Right ventricle myocardium inferior (tissue), 1 donor: ENCODE measurements at regions not wholly inside any gene's neighbourhood (a gene's known extent, or its start where the extent isn't known, plus 50 kb on each side); places are given as distances from the start of the nearest gene placed in this dataset.
"Not testable (repeated sequence)": the region's sequence is repeated elsewhere in the genome, so short reads cannot be mapped to it uniquely, and the experiment has no call there.

Experiments used
- ATAC-seq: fragments of 200-7000 bp; cut with Tn5 transposase; one replicate; pipeline ENCODE4 v1.9.1; 2020; ENCODE audit warnings: mild to moderate bottlenecking, moderate library complexity
- DNase-seq: peaks from one replicate; pipeline ENCODE4 v3.0.0; 2021; ENCODE audit errors: missing footprints
- intact Hi-C: fragments of 100-400 bp; cut with DNase I; formaldehyde crosslinking; loops from one replicate; pipeline ENCODE4 v1.11.0; 2022
- donor health status: DM: no; HTN: yes; CAD: no; lungs with severe emphysema.

DNA sequence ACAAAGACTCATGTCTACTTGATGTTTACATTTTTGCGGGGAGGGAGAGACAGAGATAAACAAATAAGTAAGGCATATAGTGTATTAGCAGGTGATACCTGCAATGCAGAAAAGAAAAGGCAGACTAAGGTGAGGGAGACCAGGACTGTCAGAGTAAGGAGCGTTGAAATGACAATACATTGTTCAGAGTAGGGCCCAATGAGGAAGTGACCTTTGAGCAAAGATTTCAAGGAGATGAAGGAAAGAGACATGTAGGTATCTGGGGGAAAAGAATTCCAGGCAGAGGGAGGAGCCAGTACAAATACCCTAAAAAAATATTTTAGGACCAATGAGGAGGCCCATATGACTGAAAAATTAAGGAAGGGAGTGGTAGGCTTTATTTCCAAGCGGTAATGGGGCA, 162.7 kb upstream of the PRSS1 start:
- no peak for DNase-seq
- intact Hi-C loops, result no loop called here
- ATAC-seq, result no peak

DNA sequence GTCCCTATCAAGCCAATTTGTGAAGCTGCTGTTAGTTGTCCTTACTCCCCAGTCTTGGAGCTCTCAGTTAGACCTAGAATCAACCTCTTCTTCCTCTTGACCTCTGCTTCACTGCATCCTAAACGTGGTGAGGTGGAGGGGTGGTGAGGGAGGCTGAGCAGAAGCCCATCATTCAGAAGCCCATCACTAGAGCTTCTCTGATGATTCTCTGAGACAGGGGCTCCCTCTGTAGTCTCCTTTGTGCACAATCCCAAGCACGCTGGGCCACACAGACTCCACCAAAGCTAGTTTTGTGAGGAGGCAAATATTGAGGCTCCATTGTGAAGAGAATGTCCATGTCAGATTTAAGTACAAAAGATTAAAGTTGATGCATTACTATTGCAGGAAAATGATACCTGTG, 163.8 kb upstream of the PRSS1 start:
- ATAC-seq (no peak), DNase-seq (no peak)
- intact Hi-C loops, result no loop called here

DNA sequence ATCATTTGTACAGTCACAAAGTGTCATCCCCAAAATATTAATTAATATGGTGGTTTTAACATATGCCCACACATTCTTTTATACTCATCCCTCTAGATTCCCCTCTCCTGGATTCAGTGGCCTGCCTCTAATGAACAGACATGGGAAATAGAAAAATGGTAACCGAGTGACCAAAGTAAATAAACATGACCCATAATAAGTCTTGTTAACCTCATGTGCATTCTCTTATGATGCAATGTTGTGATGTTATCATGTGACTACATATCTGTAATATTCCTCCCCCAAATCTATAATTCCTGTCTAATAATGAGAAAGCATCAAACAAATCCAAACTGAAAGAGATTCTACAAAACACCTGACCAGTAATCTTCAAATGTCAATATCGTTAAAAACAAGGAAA, 164.5 kb upstream of the PRSS1 start:
- no peak for DNase-seq
- ATAC-seq, result no peak
- intact Hi-C loops, result no loop called here

DNA sequence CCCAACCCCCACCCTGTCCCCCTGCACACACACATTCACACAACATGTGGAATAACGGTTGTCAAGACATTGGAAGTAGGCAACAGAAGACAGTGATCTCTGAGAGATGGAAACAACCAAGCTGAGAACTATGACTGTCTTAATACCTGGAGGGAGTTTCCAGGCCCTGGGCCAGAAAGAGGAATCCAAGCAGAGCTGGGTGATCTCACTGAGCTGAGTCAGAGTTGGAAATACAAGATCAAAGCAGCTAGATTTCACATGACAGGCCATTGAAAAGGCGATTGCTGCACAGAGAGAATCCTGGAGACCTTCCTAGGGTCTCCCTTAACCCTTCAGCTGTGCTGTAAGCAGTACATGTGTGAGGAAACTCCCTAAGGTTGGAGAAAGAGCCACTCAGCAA, 165.8 kb upstream of the PRSS1 start:
- DNase-seq, result no peak
- no peak for ATAC-seq
- intact Hi-C loops, result no loop called here

DNA sequence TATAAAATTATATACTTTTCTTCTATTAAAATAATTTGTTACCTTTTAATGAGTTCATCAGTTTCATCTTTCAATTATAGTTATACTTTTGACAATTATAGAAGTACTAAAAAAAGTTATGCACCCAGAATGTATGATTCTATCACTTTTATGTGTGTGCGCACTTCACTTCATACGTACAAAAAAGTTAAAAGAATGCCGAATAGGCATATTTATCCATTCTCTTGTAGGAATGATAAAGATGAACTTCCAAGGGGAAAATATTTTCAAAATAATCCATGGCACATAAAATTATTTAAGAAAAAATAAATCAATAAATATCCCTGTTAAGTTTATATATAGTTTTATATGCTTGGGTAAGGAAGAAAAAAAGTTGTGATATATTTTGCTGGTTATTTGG, 166.9 kb upstream of the PRSS1 start:
- intact Hi-C loops, result no loop called here
- no peak for ATAC-seq
- no peak for DNase-seq

DNA sequence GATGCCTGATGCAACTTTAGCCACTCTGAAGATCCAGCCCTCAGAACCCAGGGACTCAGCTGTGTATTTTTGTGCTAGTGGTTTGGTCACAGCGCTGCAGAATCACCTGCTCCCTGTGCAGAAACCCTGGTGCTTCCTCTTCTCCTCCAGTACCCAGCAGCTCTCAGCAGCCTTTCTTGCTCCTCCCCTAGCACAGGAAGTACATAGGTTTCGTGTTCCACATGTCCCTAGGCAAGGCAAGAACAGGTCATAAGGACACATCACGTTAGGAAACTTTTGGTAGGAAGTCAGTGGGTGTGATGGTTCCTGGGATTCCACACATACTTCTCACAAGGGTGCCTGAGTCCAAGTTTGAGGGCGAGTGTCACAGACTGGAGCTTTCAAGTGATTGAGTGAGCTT, 167.9 kb upstream of the PRSS1 start:
- intact Hi-C loops, result no loop called here
- ATAC-seq, result no peak
- DNase-seq, result no peak

DNA sequence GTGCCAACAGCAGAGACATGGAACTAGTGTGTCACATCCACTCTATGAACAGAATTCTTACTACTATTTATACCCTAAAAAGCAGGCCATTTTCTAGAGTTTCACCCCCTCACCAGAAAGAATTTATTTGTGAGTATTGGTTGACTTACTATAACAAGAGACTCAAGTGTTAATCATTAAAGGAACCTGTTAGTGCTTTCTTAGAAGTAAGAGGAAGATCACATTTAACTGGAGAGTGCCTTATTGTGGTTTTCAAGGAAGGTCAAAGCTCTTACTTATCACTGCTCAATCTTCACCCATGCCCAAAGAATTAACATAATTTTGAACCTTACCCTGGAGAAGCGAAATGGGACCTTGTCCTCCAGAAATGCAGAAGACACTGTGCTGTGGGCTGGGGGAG, 169.3 kb upstream of the PRSS1 start:
- no peak for ATAC-seq
- intact Hi-C loops, result no loop called here

DNA sequence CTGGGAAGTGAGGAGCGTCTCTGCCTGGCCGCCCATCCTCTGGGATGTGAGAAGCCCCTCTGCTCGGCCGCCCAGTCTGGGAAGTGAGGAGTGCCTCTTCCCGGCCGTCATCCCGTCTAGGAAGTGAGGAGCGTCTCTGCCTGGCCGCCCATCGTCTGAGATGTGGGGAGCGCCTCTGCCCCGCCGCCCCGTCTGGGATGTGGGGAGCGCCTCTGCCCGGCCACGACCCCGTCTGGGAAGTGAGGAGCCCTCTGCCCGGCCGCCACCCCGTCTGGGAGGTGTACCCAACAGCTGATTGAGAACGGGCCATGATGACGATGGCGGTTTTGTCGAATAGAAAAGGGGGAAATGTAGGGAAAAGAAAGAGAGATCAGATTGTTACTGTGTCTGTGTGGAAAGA, 173.9 kb upstream of the PRSS1 start:
- DNase-seq, intact Hi-C loops, ATAC-seq: not testable (repeated sequence)

More for the DNA sequence above, 169.3 kb upstream of the PRSS1 start:
- no peak for DNase-seq

DNA sequence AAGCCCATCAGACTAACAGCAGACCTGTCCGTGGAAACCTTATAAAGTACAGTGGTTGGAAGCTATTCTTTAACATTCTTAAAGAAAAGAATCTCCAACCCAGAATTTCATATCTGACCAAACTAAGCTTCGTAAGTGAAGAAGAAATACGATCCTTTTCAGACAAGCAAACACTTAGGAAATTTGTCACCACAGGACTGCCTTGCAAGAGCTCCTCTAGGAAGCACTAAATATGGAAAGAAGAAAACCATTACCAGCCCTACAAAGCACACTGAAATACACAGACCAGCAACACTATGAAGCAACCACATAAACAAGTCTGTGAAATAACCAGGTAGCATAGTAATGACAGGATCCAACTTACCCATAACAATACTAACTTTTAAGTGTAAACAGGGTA, 177.7 kb upstream of the PRSS1 start:
- DNase-seq, result no peak
- intact Hi-C loops, result no loop called here
- no peak for ATAC-seq

DNA sequence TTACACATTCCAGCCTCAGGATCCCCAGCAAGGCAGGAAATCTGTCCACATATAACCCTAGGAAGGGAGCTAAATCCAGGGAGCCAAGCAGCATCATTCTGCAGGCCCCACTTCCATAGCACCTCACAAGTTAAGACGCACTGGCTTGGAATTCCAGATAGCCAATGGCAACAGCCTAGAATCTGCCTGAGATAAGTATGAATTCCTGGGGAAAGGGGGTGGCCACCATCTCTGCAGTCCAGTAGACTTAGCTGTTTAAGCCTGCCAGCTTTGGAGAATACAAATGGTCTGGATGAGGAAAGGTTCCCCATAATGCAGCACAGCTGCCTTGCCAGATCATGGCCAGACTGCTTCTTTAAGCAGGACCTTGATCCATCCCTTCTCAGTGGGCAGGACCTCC, 179.4 kb upstream of the PRSS1 start:
- ATAC-seq, result no peak
- intact Hi-C loops, result no loop called here
- no peak for DNase-seq

DNA sequence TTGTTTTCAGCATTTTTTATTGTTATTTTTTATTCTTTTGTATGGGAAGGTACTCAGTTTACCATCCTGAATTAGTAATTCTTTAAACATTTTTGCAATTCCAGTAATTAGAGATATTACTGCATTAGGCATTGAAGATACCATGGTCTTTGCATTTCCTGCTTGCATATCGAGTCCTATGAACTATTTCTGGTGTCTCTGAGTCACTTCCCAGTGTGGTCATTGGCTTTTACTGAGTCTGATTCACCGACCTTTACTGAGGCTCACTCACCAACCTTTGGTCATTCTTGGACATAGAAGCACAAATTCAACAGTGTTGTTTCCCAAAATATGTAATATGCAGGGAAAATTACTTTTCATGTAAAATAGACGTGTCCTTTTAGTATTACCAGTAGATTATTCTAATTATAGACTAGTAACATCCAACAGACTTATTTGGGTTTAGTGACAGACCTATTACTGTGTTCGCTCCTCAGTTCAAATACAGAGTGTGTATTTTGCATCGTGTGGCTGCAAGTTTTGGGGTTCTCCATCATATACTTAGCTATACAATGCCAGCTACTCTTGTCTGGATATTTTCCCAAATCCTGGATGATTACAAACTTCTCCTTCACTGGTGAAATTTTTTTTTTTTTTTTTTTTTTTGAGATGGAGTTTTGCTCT, 180.7 kb upstream of the PRSS1 start:
- intact Hi-C loops, result no loop called here
- DNase-seq, result no peak
- no peak for ATAC-seq

DNA sequence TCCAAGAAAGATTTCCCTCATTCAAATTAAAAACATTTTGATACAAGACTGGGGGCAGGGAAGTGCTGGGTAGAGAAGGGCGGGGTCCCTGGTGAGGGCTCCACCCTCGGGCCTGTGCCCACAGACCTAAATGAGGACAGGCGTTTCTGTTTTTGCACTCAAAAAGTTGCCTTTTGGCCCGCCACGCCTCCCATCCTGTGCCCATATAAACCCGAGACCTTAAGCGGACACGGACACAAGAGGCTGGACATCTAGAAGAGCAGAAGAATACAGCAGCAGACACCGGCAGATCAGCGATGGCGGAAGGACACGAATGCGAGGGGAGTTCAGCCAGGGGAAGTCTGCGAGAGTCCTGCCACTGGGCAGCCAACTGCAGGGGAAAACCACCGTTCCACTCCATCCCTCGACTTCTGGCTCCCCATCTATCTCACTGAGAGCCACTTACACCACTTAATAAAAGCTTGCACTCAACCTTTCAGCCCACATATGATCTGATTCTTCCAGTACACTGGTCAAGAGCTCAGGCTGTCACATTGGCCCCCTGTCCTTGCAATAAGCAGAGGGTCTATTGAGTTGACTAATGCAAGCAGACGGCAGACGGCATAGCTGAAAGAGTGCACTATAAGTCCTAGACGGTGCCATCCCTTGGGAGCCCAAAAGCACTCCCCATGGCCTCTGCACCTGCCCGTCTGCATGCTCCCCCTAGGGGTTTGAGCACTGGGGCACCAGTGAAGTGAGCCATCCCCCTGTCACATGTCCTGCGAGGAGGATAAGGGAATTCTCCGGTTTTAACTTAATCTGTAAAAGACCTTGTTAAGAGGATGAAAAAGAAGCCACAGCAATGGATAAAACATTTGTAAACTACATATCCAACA, 181.8 kb upstream of the PRSS1 start:
- ATAC-seq (no peak), DNase-seq (no peak)
- intact Hi-C loops, result no loop called here

DNA sequence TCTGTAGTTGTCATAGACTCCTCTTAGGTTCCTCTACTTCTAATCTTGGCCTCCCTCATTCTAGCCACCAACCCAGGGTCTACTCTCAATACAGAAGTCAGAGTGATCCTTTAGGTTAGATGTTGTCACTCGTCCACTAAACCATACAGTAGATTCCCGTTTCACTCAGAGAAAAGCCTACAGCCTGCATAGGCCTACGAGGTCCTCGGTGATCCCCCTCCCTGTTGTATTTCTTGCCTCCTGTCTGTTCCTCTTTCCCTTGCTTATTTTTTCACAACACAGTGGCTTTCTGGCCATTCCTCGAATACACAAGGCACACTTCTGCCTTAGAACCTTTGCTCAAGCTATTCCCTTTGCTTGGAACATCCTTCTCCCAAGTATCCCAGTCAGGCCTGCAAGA, 183.0 kb upstream of the PRSS1 start:
- DNase-seq (no peak), ATAC-seq (no peak)
- intact Hi-C loops, result no loop called here

DNA sequence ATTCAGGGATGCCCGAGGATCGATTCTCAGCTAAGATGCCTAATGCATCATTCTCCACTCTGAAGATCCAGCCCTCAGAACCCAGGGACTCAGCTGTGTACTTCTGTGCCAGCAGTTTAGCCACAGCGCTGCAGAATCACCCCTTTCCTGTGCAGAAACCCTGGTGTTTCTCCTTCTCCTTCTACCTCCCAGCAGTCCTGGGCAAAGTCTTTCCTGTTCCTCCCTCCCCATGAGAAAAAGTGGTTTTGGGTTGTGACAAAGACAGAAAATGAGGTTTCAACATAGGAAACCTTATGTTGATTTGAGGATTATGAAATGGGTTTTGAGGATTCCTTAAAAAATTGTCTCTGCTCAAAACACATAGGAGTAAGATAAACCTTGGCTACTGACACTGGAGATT, 185.1 kb upstream of the PRSS1 start:
- ATAC-seq, DNase-seq, intact Hi-C loops: not testable (repeated sequence)

DNA sequence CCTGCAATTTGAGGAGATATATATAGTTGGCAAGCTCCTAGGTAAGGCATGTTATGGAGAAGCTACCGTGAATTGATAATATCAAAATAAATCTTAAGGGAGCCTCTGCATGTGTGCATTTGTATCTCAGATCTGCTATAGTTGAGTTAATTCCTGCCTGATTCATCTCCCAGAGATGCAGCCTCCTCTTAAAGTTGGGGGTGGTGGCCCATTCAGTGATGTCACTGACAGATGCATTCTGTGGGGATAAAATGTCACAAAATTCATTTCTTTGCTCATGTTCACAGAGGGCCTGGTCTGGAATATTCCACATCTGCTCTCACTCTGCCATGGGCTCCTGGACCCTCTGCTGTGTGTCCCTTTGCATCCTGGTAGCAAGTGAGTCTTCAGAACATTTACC, 185.8 kb upstream of the PRSS1 start:
- ATAC-seq (no peak), DNase-seq (no peak)
- intact Hi-C loops, result no loop called here

DNA sequence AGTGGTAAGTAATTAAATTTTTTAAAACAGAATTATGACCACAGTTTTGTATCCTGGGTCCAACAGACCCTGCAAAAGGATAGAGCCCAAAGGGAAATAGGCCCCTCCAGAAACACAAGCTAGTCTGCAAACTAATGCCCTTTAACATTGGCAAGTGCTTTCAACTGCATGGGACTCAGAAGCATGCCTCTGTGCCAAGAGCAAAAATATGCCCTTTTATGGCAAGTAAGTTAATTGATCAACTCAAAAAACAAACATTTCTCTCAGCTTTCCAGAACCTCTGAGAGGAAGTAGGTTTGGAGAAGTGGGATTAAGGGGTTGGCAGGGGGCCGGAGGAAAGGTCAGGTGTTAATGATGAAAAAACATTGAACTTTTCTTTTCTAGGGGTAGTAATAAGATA, 186.6 kb upstream of the PRSS1 start:
- no peak for DNase-seq
- intact Hi-C loops, result no loop called here
- ATAC-seq, result no peak

DNA sequence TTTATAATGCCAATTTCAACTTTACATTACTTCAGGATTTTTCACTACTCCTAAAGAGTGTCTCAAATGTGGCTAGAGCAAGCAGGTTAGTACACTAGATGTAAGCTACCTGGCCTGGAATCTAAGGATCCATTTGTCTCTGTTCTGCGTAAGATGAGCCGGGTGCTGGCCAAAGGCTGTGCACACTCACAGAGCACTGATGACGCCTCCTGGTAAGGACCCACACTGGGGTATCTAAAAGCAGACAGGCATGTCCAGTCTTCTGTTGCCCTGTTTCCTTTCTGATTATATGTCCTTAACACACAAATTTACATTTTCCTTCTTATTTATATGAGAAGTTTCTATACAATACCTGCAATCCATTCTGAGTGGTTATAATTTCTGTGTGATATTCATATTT, 187.9 kb upstream of the PRSS1 start:
- DNase-seq, ATAC-seq, intact Hi-C loops: not testable (repeated sequence)

DNA sequence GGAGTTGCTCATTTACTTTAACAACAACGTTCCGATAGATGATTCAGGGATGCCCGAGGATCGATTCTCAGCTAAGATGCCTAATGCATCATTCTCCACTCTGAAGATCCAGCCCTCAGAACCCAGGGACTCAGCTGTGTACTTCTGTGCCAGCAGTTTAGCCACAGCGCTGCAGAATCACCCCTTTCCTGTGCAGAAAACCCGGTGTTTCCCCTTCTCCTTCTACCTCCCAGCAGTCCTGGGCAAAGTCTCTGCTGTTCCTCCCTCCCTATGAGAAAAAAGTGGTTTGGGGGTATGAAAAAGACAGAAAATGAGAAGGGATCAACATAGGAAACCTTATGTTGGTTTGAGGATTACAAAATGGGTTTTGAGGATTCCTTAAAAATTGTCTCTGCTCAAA, 188.5 kb upstream of the PRSS1 start:
- intact Hi-C loops, ATAC-seq, DNase-seq: not testable (repeated sequence)

DNA sequence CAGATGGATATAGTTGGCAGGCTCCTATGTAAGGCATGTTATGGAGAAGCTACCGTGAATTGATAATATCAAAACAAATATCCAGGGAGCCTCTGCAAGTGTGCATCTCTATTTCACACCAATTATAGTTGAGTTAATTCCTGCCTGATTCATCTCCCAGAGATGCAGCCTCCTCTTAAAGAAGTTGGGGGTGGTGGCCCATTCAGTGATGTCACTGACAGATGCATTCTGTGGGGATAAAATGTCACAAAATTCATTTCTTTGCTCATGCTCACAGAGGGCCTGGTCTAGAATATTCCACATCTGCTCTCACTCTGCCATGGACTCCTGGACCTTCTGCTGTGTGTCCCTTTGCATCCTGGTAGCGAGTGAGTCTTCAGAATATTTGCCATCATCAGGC, 189.1 kb upstream of the PRSS1 start:
- no peak for DNase-seq
- ATAC-seq, result no peak
- intact Hi-C loops, result no loop called here

DNA sequence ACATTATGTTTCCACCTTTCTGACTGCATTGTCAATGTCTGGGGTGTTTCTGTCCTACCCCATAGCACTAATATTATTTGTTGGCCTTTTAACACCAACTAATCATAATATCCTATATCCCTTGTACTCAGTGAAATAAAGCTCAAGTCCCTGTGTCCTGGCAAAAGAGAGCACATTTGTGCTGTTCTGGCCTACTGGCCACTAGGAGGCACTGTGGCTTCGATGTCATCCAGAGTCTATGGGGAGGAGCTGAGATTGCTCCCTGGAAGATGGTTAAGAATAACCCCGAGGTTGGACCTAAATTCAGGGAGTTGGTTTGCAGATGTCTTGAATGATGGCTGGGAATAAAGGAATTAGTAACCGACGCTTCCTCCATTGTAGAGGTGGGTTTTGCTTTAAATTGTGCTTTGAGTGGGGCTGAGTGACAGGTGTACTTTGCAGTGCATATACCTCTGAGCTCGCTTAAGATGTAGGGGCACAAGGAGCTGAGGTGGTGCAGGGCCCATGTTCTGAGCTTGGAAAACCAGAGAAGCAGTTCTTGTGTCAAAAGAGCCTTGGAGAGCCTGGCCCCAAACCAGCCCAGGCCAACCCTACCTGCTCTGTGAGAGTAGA, 191.2 kb upstream of the PRSS1 start:
- intact Hi-C loops, result no loop called here
- DNase-seq, result no peak
- ATAC-seq, result no peak
